ENCODE measurements at regions not wholly inside any gene's neighbourhood (a gene's known extent, or its start where the extent isn't known, plus 50 kb on each side); places are given as distances from the start of the nearest gene placed in this dataset.

GRCh38 chr1:72705921-72706320, 423.6 kb upstream of the NEGR1 start:
- no peak for TF ChIP-seq CTCF (IDR thresholded peaks at IDR 0.05)
- no peak for TF ChIP-seq POLR2A (IDR thresholded peaks at IDR 0.05)

Data from testis (tissue), 2 donors.